ENCODE measurements at regions not wholly inside any gene's neighbourhood (a gene's known extent, or its start where the extent isn't known, plus 50 kb on each side); places are given as distances from the start of the nearest gene placed in this dataset.

GRCh38 chr1:232134365-232134764 lies 495.6 kb downstream of the SIPA1L2 start:
- no peak overlapping the region for H3K4me3 ChIP-seq
- no peak for DNase-seq (ENCODE audit: low spot score in 2 of 2)
- H3K36me3 ChIP-seq, result no peaks in the 10 kb centered on the region
- no peaks in the 10 kb centered on the region for H3K27me3 ChIP-seq
- H3K4me1 ChIP-seq, result no peaks in the 10 kb centered on the region
- TF ChIP-seq EP300 (IDR thresholded peaks at IDR 0.05), result no peak
- no peak for TF ChIP-seq POLR2AphosphoS5 (IDR thresholded peaks at IDR 0.05)
- WGBS, result 82% methylated on average over 2 of the region's 2 CpGs
- H3K27ac ChIP-seq, result no peak overlapping the region
- no peaks in the 10 kb centered on the region for H3K9me3 ChIP-seq

GRCh38 chr1:232132572-232132971 lies 497.4 kb downstream of the SIPA1L2 start:
- TF ChIP-seq CTCF (IDR thresholded peaks at IDR 0.05) (no peak), POLR2AphosphoS5 (IDR thresholded peaks at IDR 0.05) (no peak), POLR2A (IDR thresholded peaks at IDR 0.05) (no peak), EP300 (IDR thresholded peaks at IDR 0.05) (no peak)
- no peak for DNase-seq (ENCODE audit: low spot score in 2 of 2)
- Histone ChIP-seq H3K9me3 (no peaks in the 10 kb centered on the region), H3K4me3 (no peak overlapping the region), H3K36me3 (no peaks in the 10 kb centered on the region), H3K27me3 (no peaks in the 10 kb centered on the region), H3K4me1 (no peaks in the 10 kb centered on the region), H3K27ac (no peak overlapping the region)
- WGBS, result 94% methylated on average over 1 of the region's 1 CpG

DNA sequence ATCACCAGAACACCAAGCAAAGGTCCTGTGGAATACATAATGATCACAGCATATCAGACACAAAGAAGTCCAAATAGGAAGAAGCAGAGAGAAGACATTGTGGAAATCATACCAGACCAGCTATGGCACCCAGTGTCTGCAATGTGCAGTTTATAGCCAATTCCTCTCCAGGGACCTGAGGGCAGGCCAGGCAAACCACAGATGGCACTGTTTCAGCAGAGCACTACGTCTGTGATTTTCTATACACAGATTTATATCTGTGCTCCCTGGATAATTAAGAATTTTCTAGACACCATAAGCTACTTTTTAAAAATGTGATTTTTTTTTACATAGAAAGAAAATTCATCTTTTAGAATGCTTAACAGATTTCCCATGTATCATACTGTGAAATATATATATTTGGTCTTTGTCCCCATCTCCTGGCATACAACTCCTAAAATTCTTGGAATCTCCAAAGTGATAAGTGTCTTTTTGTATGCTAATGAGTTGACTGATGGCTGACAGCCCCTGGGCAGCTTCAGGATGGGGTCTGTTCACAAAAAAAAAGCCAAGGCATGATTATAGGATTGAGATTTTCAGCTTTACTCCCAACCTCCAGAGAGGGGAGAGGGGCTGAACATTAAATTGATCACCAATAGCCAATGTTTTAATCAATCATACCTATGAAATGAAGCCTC lies 498.1 kb downstream of the SIPA1L2 start:
- DNase-seq (ENCODE audit: low spot score in 2 of 2), result no peak
- Histone ChIP-seq H3K4me3 (no peak overlapping the region), H3K36me3 (no peaks in the 10 kb centered on the region), H3K9me3 (no peaks in the 10 kb centered on the region), H3K27me3 (no peaks in the 10 kb centered on the region), H3K27ac (no peak overlapping the region), H3K4me1 (no peaks in the 10 kb centered on the region)
- WGBS, result 42% methylated on average over 1 of the region's 1 CpG
- TF ChIP-seq EP300 (IDR thresholded peaks at IDR 0.05) (no peak), POLR2A (IDR thresholded peaks at IDR 0.05) (no peak), CTCF (IDR thresholded peaks at IDR 0.05) (no peak), POLR2AphosphoS5 (IDR thresholded peaks at IDR 0.05) (no peak)

- H3K4me3 ChIP-seq, result no peak overlapping the region
- 57% methylated on average over 4 of the region's 4 CpGs for WGBS
Observed at GRCh38 chr1:232130815-232131480, 499.0 kb downstream of the SIPA1L2 start.

DNA sequence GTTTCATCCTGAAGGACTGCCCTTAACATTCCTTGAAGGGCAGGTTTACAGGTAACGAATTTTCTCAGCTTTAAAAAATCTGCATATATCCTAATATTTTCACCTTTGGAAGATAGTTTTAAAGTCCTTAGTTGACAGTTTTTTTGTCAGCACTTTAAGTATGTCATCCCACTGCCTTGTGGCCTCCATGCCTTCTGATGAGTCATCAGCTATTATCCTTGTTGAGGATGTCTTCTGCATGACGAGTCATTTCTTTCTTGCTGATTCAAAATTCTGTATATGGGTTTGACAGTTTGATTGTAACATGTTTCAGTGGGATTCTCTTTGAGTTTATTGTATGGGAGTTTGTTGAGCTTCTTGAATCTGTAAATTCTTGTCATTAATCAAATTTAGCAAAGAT lies 500.6 kb downstream of the DISC1 start:
- no peaks in the 10 kb centered on the region for H3K27me3 ChIP-seq
- H3K4me3 ChIP-seq, result no peak overlapping the region
- TF ChIP-seq POLR2A (IDR thresholded peaks at IDR 0.05) (no peak), CTCF (IDR thresholded peaks at IDR 0.05) (no peak), POLR2AphosphoS5 (IDR thresholded peaks at IDR 0.05) (no peak), EP300 (IDR thresholded peaks at IDR 0.05) (no peak)
- H3K36me3 ChIP-seq, result no peaks in the 10 kb centered on the region
- H3K4me1 ChIP-seq, result no peaks in the 10 kb centered on the region
- WGBS, result 68% methylated on average over 2 of the region's 2 CpGs
- H3K27ac ChIP-seq, result no peak overlapping the region
- no peak for DNase-seq (ENCODE audit: low spot score in 2 of 2)
- H3K9me3 ChIP-seq, result no peaks in the 10 kb centered on the region

More at GRCh38 chr1:232130815-232131480, 499.0 kb downstream of the SIPA1L2 start:
- Histone ChIP-seq H3K27me3 (no peaks in the 10 kb centered on the region), H3K27ac (no peak overlapping the region), H3K9me3 (no peaks in the 10 kb centered on the region), H3K4me1 (no peaks in the 10 kb centered on the region), H3K36me3 (no peaks in the 10 kb centered on the region)
- TF ChIP-seq CTCF (IDR thresholded peaks at IDR 0.05) (no peak), EP300 (IDR thresholded peaks at IDR 0.05) (no peak), POLR2AphosphoS5 (IDR thresholded peaks at IDR 0.05) (no peak), POLR2A (IDR thresholded peaks at IDR 0.05) (no peak)
- no peak for DNase-seq (ENCODE audit: low spot score in 2 of 2)
